ENCODE measurements at regions not wholly inside any gene's neighbourhood (a gene's known extent, or its start where the extent isn't known, plus 50 kb on each side); places are given as distances from the start of the nearest gene placed in this dataset.

DNA sequence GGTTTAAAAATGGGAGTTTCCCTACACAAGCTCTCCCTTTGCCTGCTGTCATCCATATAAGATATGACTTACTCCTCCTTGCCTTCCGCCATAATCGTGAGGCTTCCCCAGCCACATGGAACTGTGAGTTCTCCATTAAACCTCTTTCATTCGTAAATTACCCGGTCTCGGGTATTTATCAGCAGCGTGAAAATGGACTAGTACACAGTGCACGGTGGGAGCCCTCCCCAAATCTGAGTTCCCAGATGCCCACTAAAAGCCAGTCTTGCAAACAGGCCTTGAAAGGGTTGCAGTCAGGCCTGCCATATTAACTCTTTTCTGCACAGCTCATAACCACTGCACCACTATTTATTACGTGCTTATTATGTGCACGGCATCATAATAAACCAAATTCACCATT, 400.9 kb downstream of the PRDM2 start:
- DNase-seq (ENCODE audit: low read depth) = no peak

GRCh38 chr1:14102180-14102579, 402.2 kb downstream of the PRDM2 start:
- no peak for DNase-seq (ENCODE audit: low read depth)

- DNase-seq (ENCODE audit: low read depth) = no peak
Measured at GRCh38 chr1:14103878-14104430, 404.0 kb downstream of the PRDM2 start.

DNA sequence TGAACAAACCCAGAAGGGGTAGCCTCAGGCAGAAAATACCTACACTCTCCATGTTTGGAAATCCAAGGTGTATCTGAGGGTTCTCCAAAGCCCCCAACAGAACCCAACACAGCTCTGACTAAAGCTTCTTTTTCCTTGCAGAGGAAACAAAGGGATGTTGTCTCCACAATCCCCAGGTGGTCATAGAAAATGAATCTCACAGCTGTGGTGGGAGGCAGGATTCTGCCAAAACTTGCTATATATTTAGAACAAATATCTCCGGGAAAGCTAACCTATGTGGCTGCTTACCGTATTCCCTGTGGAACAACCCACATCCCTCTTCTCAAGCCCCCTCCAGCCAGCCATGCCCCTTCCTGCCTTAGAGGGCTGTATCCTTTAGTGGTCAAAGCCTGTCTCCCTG, 406.1 kb downstream of the PRDM2 start:
- DNase-seq (ENCODE audit: low read depth) = no peak

DNA sequence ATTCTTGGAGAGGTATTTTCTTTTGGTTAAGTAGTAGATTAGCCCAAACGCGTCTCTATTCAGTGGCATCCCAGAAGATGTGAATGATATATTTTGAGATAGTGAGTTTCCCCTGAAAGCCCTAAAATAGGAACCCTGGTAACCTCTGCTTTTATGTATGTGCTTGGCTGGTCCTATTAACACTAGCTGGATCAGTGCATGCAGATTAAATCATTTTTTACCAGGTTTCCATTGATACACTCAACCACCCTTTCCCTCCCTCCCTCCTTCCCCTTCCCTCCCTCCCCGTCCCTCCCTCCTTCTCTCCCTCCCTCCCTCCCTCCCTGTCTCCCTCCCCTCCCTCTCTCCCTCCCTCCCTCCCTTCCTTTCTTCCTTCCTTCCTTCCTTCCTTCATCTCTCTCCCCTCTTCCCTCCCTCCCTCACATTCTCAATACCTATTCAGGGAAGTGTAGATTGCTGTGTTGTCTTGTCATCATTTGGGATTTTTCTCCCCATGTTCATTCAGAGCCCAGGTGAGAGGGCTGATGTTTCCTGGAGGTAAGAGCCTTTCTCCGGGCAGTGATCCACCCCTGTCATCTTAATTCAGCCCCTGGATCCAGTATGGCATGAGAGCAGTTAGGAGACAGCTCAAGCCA, 406.8 kb downstream of the PRDM2 start:
- no peak for DNase-seq (ENCODE audit: low read depth)

DNA sequence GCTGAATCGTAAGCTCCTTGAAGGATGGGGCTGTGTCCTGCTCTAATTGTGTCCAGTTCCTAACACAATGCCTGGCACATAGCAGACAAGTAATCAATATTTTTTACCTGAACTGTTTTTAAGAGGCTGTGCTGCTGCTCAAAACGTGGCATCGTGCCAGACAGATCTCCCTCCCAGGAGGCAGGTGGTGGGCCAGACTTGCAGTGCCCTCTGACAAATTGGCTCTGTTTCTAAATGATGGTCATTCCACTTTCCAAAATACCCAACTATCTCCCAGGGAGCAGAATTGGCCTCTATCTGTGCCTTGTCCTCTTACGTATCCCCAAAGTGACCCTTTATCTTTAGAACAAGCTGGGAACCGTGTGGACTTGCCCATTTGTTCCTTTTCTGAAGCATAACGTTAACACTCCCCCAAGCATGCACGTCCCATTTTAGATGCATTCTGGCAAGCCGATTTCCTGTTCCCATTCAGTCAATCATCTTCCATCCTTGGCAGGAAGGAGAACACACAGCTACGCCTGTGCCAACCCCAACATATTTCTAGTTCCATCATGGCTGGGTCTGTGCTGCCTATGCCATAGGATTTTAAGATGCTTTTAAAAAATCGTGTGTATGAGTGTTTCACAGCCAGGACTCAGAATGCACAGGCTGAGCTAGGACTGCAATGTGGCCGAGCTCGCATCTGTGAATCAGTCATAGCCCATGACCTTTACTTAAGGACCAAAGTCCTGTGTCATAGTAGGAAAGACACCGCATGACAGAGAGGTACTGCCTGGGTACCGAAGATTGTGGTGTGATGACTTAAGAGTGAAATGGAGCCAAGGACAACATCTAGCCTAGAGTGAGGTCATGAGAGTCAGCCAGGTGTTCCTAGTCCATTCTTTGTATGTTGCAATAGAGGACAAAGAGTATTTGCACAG, 408.6 kb downstream of the PRDM2 start:
- no peak for DNase-seq (ENCODE audit: low read depth)

DNA sequence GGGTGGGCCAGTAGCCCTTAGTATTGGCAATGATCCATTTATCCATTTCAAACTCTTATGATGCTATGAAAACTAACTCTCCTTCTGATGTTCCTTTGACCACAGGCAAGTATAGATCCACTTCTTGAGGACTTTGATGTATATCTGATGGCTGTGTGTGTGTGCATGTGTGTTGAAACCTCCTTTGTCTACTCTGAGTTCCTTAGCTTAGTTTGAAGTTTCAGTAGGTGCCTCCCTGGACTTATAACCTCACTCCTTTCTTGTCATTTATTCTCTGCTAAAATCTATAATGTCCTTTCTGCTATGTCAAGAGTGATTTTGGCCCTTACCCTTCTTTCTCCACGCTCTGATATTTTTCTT, 409.3 kb downstream of the PRDM2 start:
- DNase-seq (ENCODE audit: low read depth) = no peak

DNA sequence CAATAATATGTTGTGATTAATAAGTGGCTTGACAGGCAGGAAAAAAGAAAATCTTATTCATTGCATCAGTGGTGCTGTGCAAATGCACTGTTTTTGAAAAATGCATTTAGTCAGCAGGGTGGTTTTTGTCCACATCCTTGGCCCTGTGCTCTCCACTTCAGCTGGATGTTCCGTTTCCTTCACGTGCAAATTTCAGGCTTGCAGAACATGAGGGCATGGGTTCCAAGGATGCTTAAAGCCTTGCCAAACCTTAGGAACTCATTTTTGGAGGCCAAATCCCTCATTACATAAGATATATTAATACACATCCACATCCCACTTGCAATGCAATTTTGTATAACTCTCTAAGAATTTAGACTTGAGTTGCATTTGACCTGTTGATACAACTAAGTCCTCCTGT, 410.1 kb downstream of the PRDM2 start:
- no peak for DNase-seq (ENCODE audit: low read depth)

- no peak for DNase-seq (ENCODE audit: low read depth)
Measured at GRCh38 chr1:14111121-14111520, 411.1 kb downstream of the PRDM2 start.

GRCh38 chr1:14112613-14113012, 412.6 kb downstream of the PRDM2 start:
- DNase-seq (ENCODE audit: low read depth) = no peak

DNA sequence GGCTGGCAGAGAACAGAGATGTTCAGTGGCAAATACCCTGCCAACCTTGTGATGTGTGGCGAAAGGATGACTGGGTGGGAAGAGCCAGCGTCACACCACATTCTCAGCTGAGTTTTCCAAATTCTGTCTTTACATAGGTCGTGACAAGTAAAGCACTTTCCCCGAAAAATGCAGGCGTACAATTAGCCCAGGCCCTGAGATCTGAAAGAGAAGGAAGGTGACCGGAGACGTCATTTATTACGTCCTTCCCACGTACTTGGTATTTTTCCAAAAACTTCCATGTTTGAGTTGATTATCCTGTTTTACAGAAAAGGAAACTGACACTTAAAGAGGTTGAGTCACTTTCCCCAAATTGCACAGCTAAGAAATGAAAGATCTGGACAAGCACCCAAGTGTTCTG, 413.3 kb downstream of the PRDM2 start:
- no peak for DNase-seq (ENCODE audit: low read depth)

DNA sequence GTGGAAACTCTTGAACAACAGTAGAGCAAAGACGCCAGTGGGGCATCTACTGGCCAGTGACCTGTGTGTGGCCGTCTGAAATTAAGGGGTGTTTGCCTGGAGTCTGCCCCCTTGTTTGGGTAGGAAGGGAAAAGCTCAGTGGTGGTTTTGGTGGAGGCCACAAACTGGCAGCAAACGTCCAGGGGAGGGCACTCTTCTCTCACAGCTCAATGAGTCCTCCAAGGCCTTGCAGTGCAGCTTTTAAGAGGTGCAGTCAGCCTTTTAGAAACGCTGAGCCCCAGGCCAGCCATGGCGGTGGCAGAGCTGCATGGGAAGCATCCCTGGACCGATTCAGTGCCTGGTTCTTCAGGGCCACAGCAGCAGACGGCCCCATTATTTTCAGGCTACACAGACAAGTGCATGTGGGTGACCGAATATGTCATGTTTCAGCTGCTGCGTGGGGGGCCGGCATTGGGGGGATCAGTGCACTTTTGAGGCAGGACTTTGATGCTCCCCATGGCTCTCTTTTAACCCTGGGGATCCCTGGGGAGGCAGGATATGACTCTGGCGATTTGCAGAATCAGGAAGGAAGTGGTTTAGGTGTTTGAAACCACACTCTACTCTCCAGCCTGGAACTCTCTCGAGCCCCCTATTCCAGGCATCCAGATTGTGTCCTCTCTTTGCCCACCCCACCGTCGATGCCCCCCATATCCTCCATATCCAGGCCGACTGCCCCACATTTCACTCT, 414.0 kb downstream of the PRDM2 start:
- DNase-seq (ENCODE audit: low read depth) = no peak

GRCh38 chr1:14115976-14116375, 416.0 kb downstream of the PRDM2 start:
- no peak for DNase-seq (ENCODE audit: low read depth)

DNA sequence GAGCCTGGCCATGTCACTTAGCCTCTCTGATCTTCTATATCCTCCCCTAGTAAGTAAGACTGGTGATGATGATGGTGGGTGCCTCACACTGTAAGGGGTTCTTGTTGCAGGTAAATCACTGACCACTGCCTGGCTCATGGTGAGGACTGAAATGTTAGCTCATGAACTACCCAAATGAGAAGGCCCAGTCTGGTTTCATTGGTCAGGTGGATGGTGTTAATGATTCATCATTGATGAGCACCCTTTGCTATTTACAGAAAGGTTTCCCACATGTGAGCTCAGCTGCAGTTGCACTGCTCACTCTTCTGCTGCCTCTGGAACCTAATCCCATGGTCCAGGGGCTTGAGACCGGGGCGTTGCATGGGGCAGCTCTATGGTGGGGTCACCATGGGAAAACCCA, 417.7 kb downstream of the PRDM2 start:
- no peak for DNase-seq (ENCODE audit: low read depth)

- DNase-seq (ENCODE audit: low read depth) = no peak
Measured at GRCh38 chr1:14118691-14119485, 418.9 kb downstream of the PRDM2 start.

DNA sequence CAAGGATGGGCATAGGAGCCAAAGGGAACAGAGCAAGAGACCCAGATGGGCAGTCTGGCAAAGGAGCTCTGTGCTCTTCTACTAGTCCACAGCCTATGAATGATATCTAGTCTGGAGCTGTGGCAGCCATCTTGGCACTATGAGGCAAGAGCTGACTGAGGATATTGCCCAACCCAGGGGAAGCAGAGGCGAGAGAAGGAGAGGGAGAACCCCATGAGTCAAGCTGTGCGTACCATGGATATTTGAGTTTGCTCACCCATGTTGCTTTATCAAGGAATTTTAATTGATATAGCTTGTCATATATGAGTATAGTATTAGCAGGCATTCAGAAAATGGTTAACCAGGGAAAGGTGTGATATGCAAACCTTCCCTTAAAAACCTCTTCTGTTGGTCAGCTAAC, 420.9 kb downstream of the PRDM2 start:
- no peak for DNase-seq (ENCODE audit: low read depth)

DNA sequence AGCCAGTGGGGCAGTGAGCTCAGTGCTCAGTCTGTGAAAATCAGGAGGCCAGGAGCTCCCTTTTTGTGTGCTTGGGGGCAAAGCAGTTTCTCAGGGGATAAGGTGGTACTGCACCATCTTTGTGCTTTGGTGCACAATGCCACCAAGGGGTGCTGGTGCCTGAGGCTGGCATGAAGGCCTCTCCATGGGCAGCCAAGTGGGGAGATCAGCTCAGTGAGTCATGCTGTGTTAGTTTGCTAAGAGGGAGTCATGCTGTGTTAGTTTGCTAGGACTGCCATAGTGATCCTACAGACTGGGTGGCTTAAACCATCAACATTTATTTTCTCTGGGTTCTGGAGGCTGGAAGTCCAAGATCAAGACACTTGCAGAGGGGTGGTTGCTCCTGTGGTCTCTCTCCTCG, 428.1 kb downstream of the PRDM2 start:
- DNase-seq (ENCODE audit: low read depth) = no peak

- no peak for DNase-seq (ENCODE audit: low read depth)
Measured at GRCh38 chr1:14129009-14129408, 429.0 kb downstream of the PRDM2 start.

DNA sequence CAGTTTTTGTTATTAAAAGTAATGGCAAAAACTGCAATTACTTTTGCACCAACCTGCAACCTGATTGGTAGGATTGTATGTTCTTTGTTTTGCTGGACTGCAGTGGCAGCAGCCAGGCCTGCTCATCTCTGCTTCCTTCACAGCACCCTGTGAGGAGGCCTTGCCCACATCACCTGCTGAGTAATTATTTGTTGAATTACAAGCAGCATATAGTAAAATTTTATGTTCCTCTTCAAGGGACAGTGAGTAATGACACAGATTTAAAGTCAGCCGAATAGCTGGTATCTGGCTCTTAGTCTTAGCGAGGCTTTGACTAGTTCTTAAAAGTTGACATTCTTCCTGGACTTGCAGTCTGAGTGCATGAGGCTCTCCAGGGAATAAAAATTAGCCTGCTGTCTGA, 435.1 kb downstream of the PRDM2 start:
- no peak for DNase-seq (ENCODE audit: low read depth)

- no peak for DNase-seq (ENCODE audit: low read depth)
Measured at GRCh38 chr1:14136152-14136763, 436.3 kb downstream of the PRDM2 start.

DNA sequence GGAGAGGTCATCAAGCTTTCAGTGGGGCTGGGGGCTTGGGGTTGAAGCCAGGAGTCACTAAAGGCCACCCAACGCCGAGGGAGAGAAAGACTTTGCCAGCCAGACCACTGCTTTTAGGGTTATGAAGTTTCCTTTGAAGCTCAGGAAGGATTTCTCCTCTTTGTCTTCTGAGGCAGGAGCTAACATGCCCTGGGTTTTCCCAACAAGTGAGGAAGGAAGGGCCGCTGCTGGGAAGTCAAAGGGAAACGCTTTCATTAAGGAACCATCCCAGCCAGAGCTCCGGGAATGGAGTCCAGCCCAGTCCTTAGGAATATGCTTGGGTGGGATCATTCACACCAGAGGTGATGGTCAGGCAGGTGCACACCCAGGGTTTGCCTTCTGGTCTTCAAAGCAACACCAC, 436.9 kb downstream of the PRDM2 start:
- no peak for DNase-seq (ENCODE audit: low read depth)

Measured in stimulated activated CD4-positive, alpha-beta T cell treated with anti-CD3 and anti-CD28 coated beads, Interleukin-2, amount 100 ng/mL, for 4 hours (primary cell).